HG02973 (cell line): ENCODE measurements at regions not wholly inside any gene's neighbourhood (a gene's known extent, or its start where the extent isn't known, plus 50 kb on each side); places are given as distances from the start of the nearest gene placed in this dataset.
"Not testable (repeated sequence)": the region's sequence is repeated elsewhere in the genome, so short reads cannot be mapped to it uniquely, and the experiment has no call there.

Source experiments
- ATAC-seq: cut with Tn5 transposase; IDR thresholded peaks from one replicate; pipeline ENCODE4 v1.9.1; 2021; ENCODE audit warnings: moderate library complexity; ENCODE audit not compliant: unreplicated experiment

- ATAC-seq: no peak
Measured at GRCh38 chr9:30622561-30622960, 1761.9 kb upstream of the ACO1 start.

DNA sequence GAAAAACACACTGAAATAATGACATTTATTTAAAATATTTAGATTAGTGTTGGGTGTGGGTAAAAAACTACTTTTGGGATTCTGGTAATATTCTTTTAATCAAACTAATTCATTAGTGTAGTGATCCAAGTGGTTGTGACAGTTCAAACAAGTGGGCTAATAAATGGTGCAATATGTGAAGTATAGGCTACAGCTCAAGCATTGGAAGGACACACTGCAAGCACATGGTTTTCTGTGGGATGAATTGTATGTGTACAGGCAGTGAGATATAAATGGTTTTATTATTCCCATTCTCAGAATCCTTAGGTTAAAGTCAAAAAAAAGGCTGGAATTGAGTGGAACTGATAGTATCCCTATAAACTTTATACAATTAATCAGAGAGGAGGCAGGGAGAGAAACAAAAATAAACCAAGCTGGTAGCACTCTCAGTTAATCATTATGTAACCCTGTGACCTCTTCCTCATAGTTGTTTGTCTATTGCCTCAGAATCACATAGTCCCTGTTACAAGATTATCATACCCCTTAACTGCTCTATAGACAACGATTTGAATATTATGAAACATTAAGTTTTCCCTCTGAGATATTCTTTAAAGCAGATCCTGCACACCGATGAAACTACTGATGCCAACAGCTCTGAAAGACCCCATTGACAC is 1755.4 kb upstream of the ACO1 start:
- ATAC-seq: no peak

DNA sequence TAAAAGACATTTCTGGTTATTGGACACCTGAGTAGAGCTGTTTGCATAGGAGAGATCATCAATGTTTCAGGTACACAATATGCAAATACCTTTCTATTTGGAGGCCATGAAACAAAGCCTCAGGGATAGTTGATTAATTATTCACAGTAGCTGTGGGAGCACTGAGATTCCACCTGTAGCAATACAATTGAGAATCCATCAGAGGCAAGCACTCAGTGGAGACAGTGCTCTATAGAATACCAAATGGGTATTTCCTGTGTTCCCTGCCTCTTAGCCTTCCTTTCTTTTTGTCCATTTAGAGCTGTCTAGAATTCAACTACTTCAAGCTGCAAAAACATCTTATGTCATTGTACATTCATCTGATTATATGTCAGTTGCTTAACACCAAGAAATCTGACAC is 1754.0 kb upstream of the ACO1 start:
- no peak for ATAC-seq

GRCh38 chr9:30646639-30647038 is 1737.8 kb upstream of the ACO1 start:
- not testable (repeated sequence) for ATAC-seq

DNA sequence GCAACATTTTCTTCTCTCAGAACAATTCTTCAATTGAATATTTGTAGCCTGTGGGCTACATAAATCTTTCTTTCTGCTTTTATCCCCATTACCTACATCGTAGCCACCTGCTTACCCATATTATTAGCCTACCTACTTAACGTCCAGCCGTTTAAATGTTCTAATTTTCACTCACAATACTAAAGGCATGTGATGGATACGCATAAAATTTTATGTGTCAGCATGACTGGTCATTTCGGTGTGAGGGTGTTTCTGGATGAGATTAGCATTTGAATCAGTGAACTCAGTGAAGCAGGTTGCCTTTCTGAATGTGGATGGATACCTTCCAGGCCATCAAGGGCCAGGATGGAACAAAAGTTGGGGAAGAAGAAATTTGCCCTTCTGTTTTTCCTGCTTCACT is 1722.5 kb upstream of the ACO1 start:
- no peak for ATAC-seq

DNA sequence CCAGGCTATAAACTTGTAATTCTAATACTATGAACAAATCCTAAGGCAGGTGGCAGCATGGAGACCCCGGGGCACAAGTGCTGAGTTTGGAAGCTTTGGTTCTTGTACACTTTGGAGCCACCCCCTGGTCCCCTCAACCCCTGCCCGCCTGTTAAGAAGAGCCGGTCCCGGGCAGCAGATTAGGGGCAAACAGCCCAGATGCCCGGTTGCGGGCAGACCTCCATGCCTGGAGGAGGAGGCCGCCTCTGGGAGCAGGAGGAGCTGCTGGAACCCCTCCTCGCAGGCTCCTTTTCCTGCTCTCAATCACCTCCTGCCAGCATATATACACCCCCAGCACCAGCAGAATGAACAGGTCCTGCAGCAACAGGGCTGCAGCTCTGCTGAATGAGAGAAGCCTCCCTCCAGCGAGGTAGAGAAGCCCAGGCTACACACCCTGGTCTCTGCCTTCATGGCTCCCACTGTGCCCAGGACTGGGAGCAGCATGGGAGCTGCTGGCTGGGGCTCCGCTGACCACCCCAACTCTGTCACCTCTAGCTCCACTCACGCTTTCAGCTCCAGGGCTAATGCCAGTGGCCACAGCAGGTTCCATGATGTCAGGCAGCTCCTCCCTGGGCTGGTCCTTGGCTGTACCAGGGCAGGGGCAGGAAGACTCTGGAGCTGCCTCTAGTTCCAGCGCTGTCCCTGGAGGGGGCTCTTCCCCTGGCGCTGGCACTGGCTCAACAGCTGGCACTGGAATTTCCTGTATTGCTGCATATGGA is 1713.5 kb upstream of the ACO1 start:
- ATAC-seq: no peak

- ATAC-seq: no peak
Measured at GRCh38 chr9:30673132-30673531, 1711.3 kb upstream of the ACO1 start.

GRCh38 chr9:30676651-30677050 is 1707.8 kb upstream of the ACO1 start:
- ATAC-seq: no peak

- no peak for ATAC-seq
Measured at GRCh38 chr9:30677221-30677620, 1707.2 kb upstream of the ACO1 start.

GRCh38 chr9:30688801-30689200 is 1695.6 kb upstream of the ACO1 start:
- no peak for ATAC-seq

DNA sequence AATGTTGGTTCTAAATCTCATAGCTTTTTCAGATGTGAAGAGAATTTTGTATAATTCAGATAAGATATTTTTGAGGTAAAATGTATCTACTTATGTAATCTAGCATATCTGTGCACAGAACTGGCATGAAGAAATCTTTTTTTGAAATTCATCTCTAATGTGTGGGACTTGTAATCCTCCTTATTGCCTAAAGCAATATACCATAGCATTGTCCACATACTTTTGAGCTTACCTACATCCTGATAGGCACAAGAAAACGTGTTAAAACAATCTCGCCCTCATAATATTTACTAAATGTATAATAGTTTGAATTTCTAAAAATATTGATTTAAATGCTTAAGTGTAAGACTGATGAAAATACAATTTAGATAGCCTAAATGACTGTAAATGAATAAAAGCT is 1686.5 kb upstream of the ACO1 start:
- no peak for ATAC-seq

- ATAC-seq: no peak
Measured at GRCh38 chr9:30711591-30711990, 1672.9 kb upstream of the ACO1 start.

DNA sequence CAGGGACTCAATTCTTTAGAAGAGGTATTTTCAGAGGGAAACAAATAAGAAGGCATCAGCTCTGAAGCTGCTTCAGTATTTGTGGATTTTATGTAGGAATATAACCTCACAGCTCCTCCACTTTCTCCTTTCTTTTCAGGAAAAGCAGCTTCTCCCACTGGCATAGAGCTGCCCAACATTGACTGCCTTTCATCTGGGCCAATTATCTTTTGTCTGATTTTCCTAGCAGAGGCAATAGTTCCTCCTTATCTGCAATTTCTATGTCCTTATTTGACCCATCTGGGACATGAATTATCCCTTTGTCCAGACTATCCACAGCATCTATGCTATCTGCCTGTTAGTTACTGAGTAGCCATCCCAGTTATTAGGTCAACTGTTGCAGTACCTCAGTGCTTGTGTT is 1671.2 kb upstream of the ACO1 start:
- ATAC-seq: no peak

DNA sequence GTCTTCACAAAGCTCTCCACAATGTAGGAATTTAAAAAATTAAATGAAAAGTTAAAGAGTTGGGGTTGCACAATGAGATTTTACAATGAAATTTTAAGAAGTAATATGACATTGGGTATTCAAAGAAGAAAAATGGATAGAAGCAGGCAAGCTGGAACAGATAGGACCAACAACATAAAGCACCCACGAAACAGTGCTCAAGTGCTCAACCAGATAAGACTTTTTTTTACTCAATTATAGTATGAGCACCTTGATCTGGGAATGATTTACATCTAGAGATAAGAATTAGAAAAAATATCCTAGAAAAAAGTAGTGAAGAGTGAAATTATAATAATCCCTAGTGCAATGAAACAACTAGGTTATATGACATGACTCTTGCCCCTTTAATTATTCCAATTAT is 1670.1 kb upstream of the ACO1 start:
- ATAC-seq: no peak

DNA sequence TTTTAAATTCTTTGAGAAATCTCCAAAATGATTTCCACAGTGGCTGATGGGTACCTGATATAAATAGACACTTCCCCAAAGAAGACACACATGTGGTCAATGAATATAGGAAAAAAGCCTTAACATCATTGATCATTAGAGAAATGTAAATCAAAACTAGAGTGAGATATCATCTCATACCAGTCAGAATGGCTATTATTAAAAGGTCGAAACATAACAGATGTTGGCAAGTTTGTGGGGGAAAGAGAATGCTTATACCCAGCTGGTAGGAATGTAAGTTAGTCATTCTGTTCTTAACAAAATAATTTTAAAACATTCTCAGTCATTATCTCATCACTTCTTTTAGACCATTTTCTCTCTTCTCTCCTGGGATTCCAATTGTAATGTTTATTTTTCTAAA is 1666.0 kb upstream of the ACO1 start:
- no peak for ATAC-seq

GRCh38 chr9:30722065-30722464 is 1662.4 kb upstream of the ACO1 start:
- no peak for ATAC-seq

DNA sequence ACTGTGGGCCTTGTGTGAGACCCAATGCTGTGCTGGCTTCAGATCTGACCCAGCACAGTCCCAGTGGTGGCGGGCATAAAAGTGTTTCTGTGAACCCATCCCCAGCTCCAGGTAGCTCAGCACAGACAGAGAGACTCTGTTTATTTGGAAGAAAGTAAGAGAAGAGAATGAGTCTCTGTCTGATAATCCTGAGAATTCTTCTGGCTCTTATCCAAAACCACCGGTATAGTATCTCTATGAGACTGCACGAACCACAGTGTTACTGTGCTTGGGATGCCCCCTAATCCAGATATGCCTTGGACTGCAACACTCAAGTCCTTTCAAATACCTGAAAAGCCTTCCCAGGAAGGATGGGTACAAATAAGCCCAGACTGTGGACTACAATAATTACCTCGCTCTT is 1660.8 kb upstream of the ACO1 start:
- ATAC-seq: no peak

DNA sequence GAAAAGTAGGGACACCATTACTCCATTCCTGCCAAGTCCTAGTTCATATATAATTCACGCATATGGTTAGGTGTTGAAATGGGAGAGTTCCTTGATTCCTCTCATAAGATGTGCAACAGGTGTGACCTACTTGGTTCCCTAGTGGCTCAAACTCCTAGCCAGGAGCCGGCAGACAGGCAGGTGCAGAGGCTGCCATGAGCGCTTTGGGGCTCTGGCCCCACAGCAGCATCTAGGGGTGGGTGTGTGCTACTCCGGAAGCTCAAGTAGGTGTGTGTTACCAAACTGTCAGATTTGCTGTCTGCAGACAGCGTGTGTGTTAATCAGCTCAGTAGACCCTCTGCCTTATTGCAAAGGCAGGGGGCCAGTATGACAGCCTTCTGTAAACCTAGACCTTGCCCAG is 1652.4 kb upstream of the ACO1 start:
- no peak for ATAC-seq

- ATAC-seq: no peak
Measured at GRCh38 chr9:30744871-30745270, 1639.6 kb upstream of the ACO1 start.

DNA sequence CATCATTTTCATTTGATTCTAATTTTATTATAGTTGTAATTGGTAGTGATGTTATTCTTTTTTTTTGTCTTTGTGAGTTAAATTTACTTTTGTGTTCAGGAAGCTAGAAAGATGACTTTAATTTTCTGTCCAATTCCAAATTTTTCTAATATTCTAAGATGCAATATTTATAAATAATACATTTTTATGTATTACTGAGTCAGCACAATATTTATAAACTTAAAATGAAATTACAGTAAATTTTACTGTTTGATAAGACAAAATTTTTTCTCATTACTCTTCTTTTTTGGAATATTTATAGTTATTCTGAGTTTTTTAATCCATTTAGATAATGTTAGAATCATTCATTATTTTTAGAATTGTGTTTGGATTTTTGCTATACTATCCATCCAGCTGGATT is 1637.9 kb upstream of the ACO1 start:
- ATAC-seq: no peak

DNA sequence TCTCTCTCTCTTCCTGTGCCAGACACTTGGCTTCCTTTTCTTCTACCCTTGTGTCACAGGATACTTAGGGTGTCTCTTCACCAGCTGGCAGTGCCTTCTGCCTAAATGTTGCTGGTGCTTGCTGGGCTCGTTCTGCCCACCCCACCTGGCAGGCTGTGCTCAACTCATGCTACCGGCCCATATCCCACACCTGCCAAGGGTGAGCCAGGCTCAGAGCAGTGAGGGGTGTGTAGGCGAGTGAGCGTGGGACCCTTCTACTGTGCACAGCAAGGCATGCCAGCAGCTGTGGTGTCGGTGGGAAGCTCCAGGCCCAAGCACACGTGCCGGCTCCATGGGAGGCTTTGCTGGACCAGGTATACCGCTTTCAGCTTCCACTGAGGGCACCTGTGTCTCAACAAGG is 1626.7 kb upstream of the ACO1 start:
- ATAC-seq: no peak

- ATAC-seq: no peak
Measured at GRCh38 chr9:30758726-30759446, 1625.6 kb upstream of the ACO1 start.
